PFSK-1 (cell line): ENCODE measurements at regions not wholly inside any gene's neighbourhood (a gene's known extent, or its start where the extent isn't known, plus 50 kb on each side); places are given as distances from the start of the nearest gene placed in this dataset.

Experiments used
- POLR2AphosphoS5 ChIP-seq: IDR thresholded peaks from 2 replicates; pipeline ENCODE4 v1.6.1; 2012; ENCODE audit warnings: low read depth, mild to moderate bottlenecking, control low read depth, low read length, moderate library complexity
- SIN3A ChIP-seq: IDR thresholded peaks from 2 replicates; pipeline ENCODE4 v1.6.1; 2012; ENCODE audit warnings: mild to moderate bottlenecking, low read length, moderate library complexity, borderline replicate concordance; ENCODE audit not compliant: insufficient read depth

DNA sequence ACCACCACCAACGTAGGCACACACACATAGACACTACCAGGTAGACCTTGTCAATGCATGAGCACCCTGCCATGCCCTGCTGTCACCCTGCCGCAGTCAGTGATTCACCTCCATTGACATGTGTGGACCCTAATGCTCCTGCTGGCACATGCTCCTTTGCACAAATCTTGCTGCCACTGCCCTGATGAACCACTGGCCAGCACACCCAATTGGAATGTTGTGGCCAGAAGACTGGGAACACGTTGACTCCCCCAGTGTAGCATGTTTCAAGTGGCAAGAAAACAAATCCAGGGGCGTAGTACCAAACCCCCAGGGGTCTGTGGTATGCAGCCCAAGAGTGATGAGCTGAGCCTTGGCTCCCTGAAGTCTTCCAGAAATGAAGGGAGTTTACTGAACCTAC lies 486.4 kb upstream of the KIF2B start:
- TF ChIP-seq SIN3A (no peak), POLR2AphosphoS5 (no peak)
